ENCODE measurements at regions not wholly inside any gene's neighbourhood (a gene's known extent, or its start where the extent isn't known, plus 50 kb on each side); places are given as distances from the start of the nearest gene placed in this dataset.

DNA sequence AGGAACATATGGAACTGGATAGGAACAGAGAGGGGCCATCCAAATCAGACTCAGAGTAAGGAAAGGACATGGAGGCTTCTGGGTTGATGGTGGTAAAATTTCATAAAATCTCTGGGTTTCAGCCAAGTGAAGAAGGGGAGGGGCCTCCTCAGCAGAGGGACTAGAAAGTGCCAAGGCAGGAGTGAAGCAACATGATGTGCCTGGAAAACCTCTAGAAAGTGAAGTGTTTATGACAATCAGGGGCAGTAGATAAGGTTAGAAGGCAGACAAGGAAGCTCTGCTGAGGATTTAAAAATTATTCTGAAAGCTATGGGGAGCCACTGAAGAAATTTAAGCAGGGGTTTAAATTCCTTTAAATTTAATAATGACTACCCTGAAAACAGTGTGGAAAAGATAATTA lies 126.0 kb upstream of the TENT5A start:
- Histone ChIP-seq H3K9me3 (ENCODE audit: control insufficient read depth in 4 of 4, low read length in 3 of 4) (no peaks in the 10 kb centered on the region), H3K4me1 (ENCODE audit: control insufficient read depth in 4 of 4, insufficient read depth in 4 of 4, low read length in 3 of 4) (no peaks in the 10 kb centered on the region), H3K27me3 (ENCODE audit: control insufficient read depth in 4 of 4, insufficient read depth in 4 of 4, low read length in 3 of 4) (no peaks in the 10 kb centered on the region), H3K9ac (ENCODE audit: low read depth in 1 of 2, low read length in 2 of 2) (no peak overlapping the region), H3K27ac (ENCODE audit: low read depth in 1 of 2, low read length in 2 of 2) (no peak overlapping the region), H3K36me3 (ENCODE audit: control insufficient read depth in 4 of 4, insufficient read depth in 3 of 4, low read depth in 1 of 4, low read length in 3 of 4) (no peaks in the 10 kb centered on the region), H3K4me3 (ENCODE audit: low read depth in 1 of 3, low read length in 3 of 3) (no peak overlapping the region)
- DNase-seq (ENCODE audit: low spot score) = no peak
- TF ChIP-seq JUND (IDR thresholded peaks at IDR 0.05) = no peak

DNA sequence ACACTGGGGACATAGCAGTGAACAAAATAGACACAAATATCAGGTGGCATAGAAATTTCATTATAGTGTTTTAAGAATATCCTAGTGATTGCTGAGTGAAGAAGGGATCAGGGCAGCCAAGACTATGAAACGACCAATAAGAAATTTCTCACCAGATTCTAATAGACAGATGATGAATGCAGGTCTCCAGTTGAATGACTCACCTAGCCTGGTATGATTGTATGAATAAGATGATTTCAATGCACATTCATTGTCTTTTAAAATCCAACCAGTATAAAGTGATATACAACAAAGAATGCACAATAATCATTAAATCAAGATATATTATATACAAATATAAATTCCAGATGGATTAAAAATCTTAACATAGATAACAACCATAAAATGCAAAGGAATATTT lies 124.5 kb upstream of the TENT5A start:
- 81% methylated on average over 1 of the region's 1 CpG for WGBS
- H3K27ac ChIP-seq (ENCODE audit: low read depth in 1 of 2, low read length in 2 of 2) = no peak overlapping the region
- no peak for DNase-seq (ENCODE audit: low spot score)
- no peaks in the 10 kb centered on the region for H3K4me1 ChIP-seq (ENCODE audit: control insufficient read depth in 4 of 4, insufficient read depth in 4 of 4, low read length in 3 of 4)
- H3K9ac ChIP-seq (ENCODE audit: low read depth in 1 of 2, low read length in 2 of 2) = no peak overlapping the region
- H3K27me3 ChIP-seq (ENCODE audit: control insufficient read depth in 4 of 4, insufficient read depth in 4 of 4, low read length in 3 of 4) = no peaks in the 10 kb centered on the region
- H3K4me3 ChIP-seq (ENCODE audit: low read depth in 1 of 3, low read length in 3 of 3) = no peak overlapping the region
- no peaks in the 10 kb centered on the region for H3K9me3 ChIP-seq (ENCODE audit: control insufficient read depth in 4 of 4, low read length in 3 of 4)
- TF ChIP-seq FOXA1 (IDR thresholded peaks at IDR 0.05) (no peak), NR2F2 (IDR thresholded peaks at IDR 0.05) (no peak), HNF4G (IDR thresholded peaks at IDR 0.05) (no peak), GABPA (IDR thresholded peaks at IDR 0.05 in 1 of 2, conservative IDR thresholded peaks at IDR 0.05 in 1 of 2) (no peak), YY1 (IDR thresholded peaks at IDR 0.05) (no peak), SP1 (IDR thresholded peaks at IDR 0.05) (no peak), FOXA2 (IDR thresholded peaks at IDR 0.05) (no peak), JUND (IDR thresholded peaks at IDR 0.05) (no peak), TAF1 (conservative IDR thresholded peaks at IDR 0.05) (no peak), HNF4A (conservative IDR thresholded peaks at IDR 0.05) (no peak), EGR1 (IDR thresholded peaks at IDR 0.05; ENCODE audit: low read depth in 2 of 2) (no peak), RAD21 (IDR thresholded peaks at IDR 0.05) (no peak), RXRA (IDR thresholded peaks at IDR 0.05) (no peak)
- TF ChIP-seq, protein P1, sequence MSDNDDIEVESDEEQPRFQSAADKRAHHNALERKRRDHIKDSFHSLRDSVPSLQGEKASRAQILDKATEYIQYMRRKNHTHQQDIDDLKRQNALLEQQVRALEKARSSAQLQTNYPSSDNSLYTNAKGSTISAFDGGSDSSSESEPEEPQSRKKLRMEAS (IDR thresholded peaks at IDR 0.05) = no peak
- TF ChIP-seq, protein P2, sequence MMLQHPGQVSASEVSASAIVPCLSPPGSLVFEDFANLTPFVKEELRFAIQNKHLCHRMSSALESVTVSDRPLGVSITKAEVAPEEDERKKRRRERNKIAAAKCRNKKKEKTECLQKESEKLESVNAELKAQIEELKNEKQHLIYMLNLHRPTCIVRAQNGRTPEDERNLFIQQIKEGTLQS (IDR thresholded peaks at IDR 0.05) = no peak
- TF ChIP-seq, protein P3, sequence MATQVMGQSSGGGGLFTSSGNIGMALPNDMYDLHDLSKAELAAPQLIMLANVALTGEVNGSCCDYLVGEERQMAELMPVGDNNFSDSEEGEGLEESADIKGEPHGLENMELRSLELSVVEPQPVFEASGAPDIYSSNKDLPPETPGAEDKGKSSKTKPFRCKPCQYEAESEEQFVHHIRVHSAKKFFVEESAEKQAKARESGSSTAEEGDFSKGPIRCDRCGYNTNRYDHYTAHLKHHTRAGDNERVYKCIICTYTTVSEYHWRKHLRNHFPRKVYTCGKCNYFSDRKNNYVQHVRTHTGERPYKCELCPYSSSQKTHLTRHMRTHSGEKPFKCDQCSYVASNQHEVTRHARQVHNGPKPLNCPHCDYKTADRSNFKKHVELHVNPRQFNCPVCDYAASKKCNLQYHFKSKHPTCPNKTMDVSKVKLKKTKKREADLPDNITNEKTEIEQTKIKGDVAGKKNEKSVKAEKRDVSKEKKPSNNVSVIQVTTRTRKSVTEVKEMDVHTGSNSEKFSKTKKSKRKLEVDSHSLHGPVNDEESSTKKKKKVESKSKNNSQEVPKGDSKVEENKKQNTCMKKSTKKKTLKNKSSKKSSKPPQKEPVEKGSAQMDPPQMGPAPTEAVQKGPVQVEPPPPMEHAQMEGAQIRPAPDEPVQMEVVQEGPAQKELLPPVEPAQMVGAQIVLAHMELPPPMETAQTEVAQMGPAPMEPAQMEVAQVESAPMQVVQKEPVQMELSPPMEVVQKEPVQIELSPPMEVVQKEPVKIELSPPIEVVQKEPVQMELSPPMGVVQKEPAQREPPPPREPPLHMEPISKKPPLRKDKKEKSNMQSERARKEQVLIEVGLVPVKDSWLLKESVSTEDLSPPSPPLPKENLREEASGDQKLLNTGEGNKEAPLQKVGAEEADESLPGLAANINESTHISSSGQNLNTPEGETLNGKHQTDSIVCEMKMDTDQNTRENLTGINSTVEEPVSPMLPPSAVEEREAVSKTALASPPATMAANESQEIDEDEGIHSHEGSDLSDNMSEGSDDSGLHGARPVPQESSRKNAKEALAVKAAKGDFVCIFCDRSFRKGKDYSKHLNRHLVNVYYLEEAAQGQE (IDR thresholded peaks at IDR 0.05) = no peak
- TF ChIP-seq, protein P4, sequence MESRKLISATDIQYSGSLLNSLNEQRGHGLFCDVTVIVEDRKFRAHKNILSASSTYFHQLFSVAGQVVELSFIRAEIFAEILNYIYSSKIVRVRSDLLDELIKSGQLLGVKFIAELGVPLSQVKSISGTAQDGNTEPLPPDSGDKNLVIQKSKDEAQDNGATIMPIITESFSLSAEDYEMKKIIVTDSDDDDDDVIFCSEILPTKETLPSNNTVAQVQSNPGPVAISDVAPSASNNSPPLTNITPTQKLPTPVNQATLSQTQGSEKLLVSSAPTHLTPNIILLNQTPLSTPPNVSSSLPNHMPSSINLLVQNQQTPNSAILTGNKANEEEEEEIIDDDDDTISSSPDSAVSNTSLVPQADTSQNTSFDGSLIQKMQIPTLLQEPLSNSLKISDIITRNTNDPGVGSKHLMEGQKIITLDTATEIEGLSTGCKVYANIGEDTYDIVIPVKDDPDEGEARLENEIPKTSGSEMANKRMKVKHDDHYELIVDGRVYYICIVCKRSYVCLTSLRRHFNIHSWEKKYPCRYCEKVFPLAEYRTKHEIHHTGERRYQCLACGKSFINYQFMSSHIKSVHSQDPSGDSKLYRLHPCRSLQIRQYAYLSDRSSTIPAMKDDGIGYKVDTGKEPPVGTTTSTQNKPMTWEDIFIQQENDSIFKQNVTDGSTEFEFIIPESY (IDR thresholded peaks at IDR 0.05) = no peak
- TF ChIP-seq, protein P5, sequence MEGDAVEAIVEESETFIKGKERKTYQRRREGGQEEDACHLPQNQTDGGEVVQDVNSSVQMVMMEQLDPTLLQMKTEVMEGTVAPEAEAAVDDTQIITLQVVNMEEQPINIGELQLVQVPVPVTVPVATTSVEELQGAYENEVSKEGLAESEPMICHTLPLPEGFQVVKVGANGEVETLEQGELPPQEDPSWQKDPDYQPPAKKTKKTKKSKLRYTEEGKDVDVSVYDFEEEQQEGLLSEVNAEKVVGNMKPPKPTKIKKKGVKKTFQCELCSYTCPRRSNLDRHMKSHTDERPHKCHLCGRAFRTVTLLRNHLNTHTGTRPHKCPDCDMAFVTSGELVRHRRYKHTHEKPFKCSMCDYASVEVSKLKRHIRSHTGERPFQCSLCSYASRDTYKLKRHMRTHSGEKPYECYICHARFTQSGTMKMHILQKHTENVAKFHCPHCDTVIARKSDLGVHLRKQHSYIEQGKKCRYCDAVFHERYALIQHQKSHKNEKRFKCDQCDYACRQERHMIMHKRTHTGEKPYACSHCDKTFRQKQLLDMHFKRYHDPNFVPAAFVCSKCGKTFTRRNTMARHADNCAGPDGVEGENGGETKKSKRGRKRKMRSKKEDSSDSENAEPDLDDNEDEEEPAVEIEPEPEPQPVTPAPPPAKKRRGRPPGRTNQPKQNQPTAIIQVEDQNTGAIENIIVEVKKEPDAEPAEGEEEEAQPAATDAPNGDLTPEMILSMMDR (IDR thresholded peaks at IDR 0.05; ENCODE audit: low read depth, low read length, missing input control) = no peak
- no peaks in the 10 kb centered on the region for H3K36me3 ChIP-seq (ENCODE audit: control insufficient read depth in 4 of 4, insufficient read depth in 3 of 4, low read depth in 1 of 4, low read length in 3 of 4)

All from liver (tissue), 8 donors.